Effector memory CD4-positive, alpha-beta T cell (primary cell): ENCODE measurements at regions not wholly inside any gene's neighbourhood (a gene's known extent, or its start where the extent isn't known, plus 50 kb on each side); places are given as distances from the start of the nearest gene placed in this dataset.

Experiments used
- DNase-seq, 3 donors: peaks; one replicate each; pipeline ENCODE4 v3.0.0-alpha.2; 2020
- H3K27ac ChIP-seq: 2 replicates; pipeline ENCODE4 v1.7.0; 2013; ENCODE audit warnings: mild to moderate bottlenecking, low read length, moderate library complexity; ENCODE audit not compliant: insufficient read depth, poor library complexity, severe bottlenecking
- H3K27me3 ChIP-seq: replicated peaks from 2 replicates; pipeline ENCODE4 v1.7.0; 2013; ENCODE audit warnings: mild to moderate bottlenecking, low read length; ENCODE audit not compliant: insufficient read depth, control insufficient read depth, poor library complexity, severe bottlenecking
- H3K36me3 ChIP-seq: 2 replicates; pipeline ENCODE4 v1.7.0; 2013; ENCODE audit warnings: mild to moderate bottlenecking, low read length, moderate library complexity; ENCODE audit not compliant: control insufficient read depth, insufficient read depth
- H3K4me1 ChIP-seq: 2 replicates; pipeline ENCODE4 v1.7.0; 2013; ENCODE audit warnings: low read length, mild to moderate bottlenecking; ENCODE audit not compliant: control insufficient read depth, insufficient read depth, poor library complexity, severe bottlenecking
- H3K4me3 ChIP-seq: 2 replicates; pipeline ENCODE4 v1.7.0; 2013; ENCODE audit warnings: low read length, low read depth, mild to moderate bottlenecking; ENCODE audit not compliant: insufficient read depth, poor library complexity, severe bottlenecking
- H3K9me3 ChIP-seq: 2 replicates; pipeline ENCODE4 v1.7.0; 2013; ENCODE audit warnings: mild to moderate bottlenecking, low read length, moderate library complexity; ENCODE audit not compliant: control insufficient read depth

GRCh38 chr1:5430136-5430535, 562.1 kb downstream of the NPHP4 start:
- Histone ChIP-seq H3K4me3 (no peak overlapping the region), H3K36me3 (no peaks in the 10 kb centered on the region), H3K9me3 (no peaks in the 10 kb centered on the region), H3K27ac (no peak overlapping the region), H3K4me1 (no peaks in the 10 kb centered on the region), H3K27me3 (no peaks in the 10 kb centered on the region)
- no peak for DNase-seq

- H3K9me3 ChIP-seq = no peaks in the 10 kb centered on the region
- no peak overlapping the region for H3K4me3 ChIP-seq
- no peak overlapping the region for H3K27ac ChIP-seq
- no peaks in the 10 kb centered on the region for H3K27me3 ChIP-seq
- H3K4me1 ChIP-seq = peaks cover under 1% of the 10 kb centered on the region
- DNase-seq = no peak
- no peaks in the 10 kb centered on the region for H3K36me3 ChIP-seq
Measured at GRCh38 chr1:5428351-5428750, 563.9 kb downstream of the NPHP4 start.

- Histone ChIP-seq H3K4me3 (no peak overlapping the region), H3K36me3 (no peaks in the 10 kb centered on the region), H3K27me3 (no peaks in the 10 kb centered on the region), H3K9me3 (no peaks in the 10 kb centered on the region), H3K27ac (no peak overlapping the region), H3K4me1 (peaks cover 8% of the 10 kb centered on the region)
- no peak for DNase-seq
Measured at GRCh38 chr1:5427026-5427613, 565.1 kb downstream of the NPHP4 start.

- Histone ChIP-seq H3K27ac (no peak overlapping the region), H3K4me1 (peaks cover 8% of the 10 kb centered on the region), H3K36me3 (no peaks in the 10 kb centered on the region), H3K4me3 (no peak overlapping the region), H3K9me3 (no peaks in the 10 kb centered on the region), H3K27me3 (no peaks in the 10 kb centered on the region)
- no peak for DNase-seq
Measured at GRCh38 chr1:5424802-5425703, 567.2 kb downstream of the NPHP4 start.

- DNase-seq = peak in 2 of 3 donors; percentile 4 to 10
- no peaks in the 10 kb centered on the region for H3K36me3 ChIP-seq
- peaks cover 8% of the 10 kb centered on the region for H3K4me1 ChIP-seq
- H3K4me3 ChIP-seq = no peak overlapping the region
- H3K27ac ChIP-seq = no peak overlapping the region
- no peaks in the 10 kb centered on the region for H3K27me3 ChIP-seq
- H3K9me3 ChIP-seq = no peaks in the 10 kb centered on the region
Measured at GRCh38 chr1:5423109-5423508, 569.1 kb downstream of the NPHP4 start.

GRCh38 chr1:5419501-5419900, 572.7 kb downstream of the NPHP4 start:
- no peaks in the 10 kb centered on the region for H3K27me3 ChIP-seq
- peaks cover 8% of the 10 kb centered on the region for H3K4me1 ChIP-seq
- DNase-seq = no peak
- H3K9me3 ChIP-seq = no peaks in the 10 kb centered on the region
- no peak overlapping the region for H3K4me3 ChIP-seq
- H3K27ac ChIP-seq = no peak overlapping the region
- no peaks in the 10 kb centered on the region for H3K36me3 ChIP-seq

- no peaks in the 10 kb centered on the region for H3K36me3 ChIP-seq
- H3K27ac ChIP-seq = no peak overlapping the region
- H3K27me3 ChIP-seq = no peaks in the 10 kb centered on the region
- DNase-seq = no peak
- no peaks in the 10 kb centered on the region for H3K9me3 ChIP-seq
- H3K4me1 ChIP-seq = peaks cover under 1% of the 10 kb centered on the region
- no peak overlapping the region for H3K4me3 ChIP-seq
Measured at GRCh38 chr1:5416518-5416917, 575.7 kb downstream of the NPHP4 start.

GRCh38 chr1:5415606-5416005, 576.6 kb downstream of the NPHP4 start:
- Histone ChIP-seq H3K27me3 (no peaks in the 10 kb centered on the region), H3K4me3 (no peak overlapping the region), H3K4me1 (peaks cover 3% of the 10 kb centered on the region), H3K9me3 (no peaks in the 10 kb centered on the region), H3K36me3 (no peaks in the 10 kb centered on the region), H3K27ac (no peak overlapping the region)
- no peak for DNase-seq

- Histone ChIP-seq H3K9me3 (no peaks in the 10 kb centered on the region), H3K36me3 (no peaks in the 10 kb centered on the region), H3K4me3 (no peak overlapping the region), H3K4me1 (peaks cover 3% of the 10 kb centered on the region), H3K27ac (no peak overlapping the region), H3K27me3 (no peaks in the 10 kb centered on the region)
- no peak for DNase-seq
Measured at GRCh38 chr1:5410652-5411051, 581.6 kb downstream of the NPHP4 start.

- Histone ChIP-seq H3K4me1 (peaks cover 3% of the 10 kb centered on the region), H3K36me3 (no peaks in the 10 kb centered on the region), H3K27ac (no peak overlapping the region), H3K4me3 (no peak overlapping the region), H3K27me3 (no peaks in the 10 kb centered on the region), H3K9me3 (no peaks in the 10 kb centered on the region)
- no peak for DNase-seq
Measured at GRCh38 chr1:5408401-5408800, 583.8 kb downstream of the NPHP4 start.
